Activated CD4-positive, alpha-beta T cell treated with anti-CD3 and anti-CD28 coated beads for 24 hours (primary cell): ENCODE measurements at regions not wholly inside any gene's neighbourhood (a gene's known extent, or its start where the extent isn't known, plus 50 kb on each side); places are given as distances from the start of the nearest gene placed in this dataset.

Source experiments
- DNase-seq, 2 donors: peaks; one replicate each; pipeline ENCODE4 v3.0.0-alpha.2; 2020; ENCODE audit warnings: low read depth in 2 of 2

DNA sequence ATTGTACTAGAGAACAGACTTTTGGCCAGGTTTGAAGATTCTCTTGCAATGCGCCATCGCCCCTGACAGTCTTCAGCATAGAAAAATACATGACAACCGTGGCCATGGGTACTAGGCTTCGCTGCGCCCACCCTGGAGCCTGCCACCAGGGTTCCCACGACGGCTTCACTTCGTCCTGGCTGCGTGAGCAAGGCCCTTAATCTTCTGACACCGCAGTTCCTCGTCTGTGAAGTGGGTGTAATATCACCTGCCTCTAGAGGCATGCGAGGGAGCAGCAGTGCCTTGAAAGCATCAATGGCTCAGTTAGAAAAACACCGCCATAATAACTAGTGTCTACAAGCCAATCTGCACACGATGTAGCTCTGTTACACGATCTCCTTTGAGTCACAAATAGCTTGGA is 175.2 kb upstream of the HS6ST1 start:
- DNase-seq = no peak

DNA sequence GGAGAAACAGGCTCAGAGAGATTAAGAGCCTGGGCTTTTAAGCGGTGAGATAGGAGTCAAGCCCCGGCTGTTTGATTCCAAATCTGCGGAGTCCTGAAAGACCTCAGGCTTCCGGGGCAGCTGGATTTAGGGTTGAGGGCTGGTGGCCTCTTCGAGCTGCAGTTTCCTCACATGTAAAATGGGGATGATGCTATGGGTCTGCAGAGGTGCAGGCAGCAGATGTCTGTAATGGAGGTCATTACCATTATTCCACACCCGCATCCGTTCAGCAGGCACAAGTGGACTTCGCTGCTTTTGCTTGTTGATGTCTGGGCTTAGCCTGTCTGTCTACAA is 175.6 kb upstream of the HS6ST1 start:
- no peak for DNase-seq

DNA sequence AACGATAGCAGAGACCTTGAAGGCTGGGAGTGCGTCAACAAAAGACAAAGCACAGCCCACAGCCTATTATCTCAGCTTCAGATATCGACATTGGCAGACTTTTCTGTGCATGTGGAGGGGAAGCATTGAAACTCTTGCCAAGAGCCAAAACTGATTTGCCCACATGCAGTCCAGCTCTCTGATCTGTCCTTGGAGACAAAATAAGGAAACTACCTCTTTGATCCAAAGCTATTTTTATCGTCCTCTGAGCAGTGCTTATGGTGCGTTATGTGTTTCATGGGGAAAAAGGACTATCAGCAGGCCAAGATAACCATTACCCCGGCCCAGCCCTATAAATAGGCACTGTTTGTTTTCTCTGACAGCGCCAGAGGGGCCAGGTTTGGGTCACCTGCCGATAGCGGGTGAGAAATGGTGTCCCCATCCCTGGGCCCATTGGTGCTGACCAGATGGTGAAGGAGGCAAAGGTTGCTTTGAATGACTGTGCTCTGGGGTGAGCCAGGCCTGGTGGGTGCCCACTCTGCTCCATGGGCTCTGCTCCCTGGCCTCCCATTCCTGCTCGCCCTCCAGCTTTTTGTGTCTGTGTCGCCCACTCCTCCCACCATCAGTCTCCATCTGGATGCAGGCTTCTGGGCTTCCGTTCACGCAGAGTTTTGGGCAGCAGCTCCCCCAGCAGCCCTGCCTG is 176.1 kb upstream of the HS6ST1 start:
- DNase-seq = no peak

DNA sequence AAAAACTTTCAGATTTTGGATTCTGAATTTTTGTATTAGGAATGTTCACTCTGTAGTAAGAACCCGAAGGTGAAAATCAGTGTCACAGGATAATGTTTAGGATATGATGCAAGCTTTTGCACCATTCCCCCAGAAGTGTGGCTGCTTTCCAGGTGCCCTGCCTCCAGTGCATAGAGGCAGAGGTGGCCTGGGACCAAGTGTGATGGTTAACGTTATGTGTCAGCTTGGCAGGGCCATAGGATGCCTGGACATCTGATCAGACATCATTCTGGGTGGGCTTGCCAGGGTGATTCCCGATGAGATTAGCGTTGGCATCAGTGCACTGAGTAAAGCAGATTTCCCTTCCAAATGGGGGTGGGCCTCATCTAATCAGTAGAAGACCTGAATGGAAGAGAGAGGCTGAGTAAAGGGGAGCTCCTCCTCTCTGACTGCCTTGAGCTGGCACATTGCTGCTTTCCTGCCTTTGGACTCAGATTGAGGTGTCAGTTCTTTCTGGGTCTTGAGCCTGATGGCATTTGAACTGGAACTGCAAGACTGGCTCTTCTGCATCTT is 177.4 kb upstream of the HS6ST1 start:
- DNase-seq = no peak

DNA sequence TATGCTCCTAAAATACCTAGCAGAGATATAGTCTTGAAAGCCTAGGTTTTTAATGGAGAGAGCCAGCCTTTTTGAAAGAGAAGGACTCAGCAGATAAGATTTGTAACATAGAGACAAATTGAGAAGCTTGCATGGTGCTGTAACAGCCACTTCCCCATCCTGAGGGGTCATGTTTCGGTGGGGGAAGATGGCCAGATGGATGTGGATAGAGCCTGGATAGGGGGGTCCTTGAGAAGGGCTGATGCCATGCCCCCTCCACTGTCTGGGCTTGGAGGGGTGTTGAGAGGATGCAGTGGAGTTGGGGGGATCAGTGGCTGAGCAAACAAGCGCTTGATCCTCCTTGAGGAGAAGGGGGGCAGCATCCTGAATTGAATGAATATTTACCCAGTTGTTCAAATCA is 178.0 kb upstream of the HS6ST1 start:
- DNase-seq = no peak

DNA sequence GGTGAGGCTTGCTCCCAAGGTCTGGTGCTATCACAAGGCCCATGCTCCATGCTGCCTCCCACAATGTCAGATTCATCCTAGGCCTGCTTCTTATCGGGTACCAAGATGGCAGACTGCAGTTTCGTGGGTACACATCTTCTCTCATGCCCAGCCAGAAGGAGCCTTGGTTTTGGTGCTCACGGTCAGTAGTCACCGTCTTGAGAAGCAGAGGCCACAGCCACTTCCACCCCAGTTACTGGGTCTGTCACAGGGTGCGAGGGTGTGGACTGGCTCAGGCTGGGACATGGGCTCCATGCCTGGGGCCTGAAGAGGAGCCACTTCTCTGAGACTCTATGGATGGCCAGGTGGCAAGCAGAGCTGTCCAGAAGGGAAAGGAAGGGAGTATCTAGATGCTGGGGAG is 178.8 kb upstream of the HS6ST1 start:
- DNase-seq = no peak

DNA sequence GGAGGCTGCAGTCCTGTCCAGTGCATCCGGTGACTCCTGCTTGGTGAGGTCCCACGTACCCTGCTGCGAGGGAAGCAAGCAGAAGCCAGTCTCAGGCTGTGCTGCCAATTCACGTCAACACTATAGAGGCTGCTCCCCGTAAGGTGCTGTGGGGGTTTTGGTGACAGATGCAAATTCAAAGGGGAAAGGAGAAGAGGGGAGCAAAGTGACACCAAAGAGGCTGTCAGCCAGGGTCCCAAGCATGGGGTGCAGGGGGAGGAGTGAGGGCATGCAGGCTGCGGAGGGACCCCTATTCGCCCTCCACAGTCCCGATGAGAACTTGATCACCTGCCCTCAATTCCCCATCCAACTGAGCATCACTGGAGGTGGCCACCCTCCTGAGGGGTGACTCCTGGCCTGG is 179.4 kb upstream of the HS6ST1 start:
- DNase-seq = no peak

DNA sequence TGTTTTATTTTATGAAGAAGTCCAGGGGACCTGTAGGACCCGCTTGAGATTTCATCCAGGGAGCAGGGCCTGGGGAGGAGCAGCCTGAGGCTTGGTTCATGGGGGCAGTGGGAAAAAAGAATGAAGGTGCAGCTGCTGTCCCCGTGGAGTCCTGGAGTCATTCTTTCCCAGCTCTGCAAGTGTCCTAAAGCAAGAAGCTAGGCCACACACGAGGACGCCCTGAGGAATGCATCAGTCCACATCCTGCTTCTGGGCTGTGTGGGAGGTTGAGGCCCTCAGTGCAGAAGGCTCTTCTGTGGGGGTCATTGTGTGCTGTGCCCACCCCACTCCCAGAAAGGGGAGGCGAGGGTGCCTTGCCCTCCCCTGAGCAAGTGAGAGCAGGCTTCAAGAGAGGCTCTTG is 179.9 kb upstream of the HS6ST1 start:
- DNase-seq = no peak

DNA sequence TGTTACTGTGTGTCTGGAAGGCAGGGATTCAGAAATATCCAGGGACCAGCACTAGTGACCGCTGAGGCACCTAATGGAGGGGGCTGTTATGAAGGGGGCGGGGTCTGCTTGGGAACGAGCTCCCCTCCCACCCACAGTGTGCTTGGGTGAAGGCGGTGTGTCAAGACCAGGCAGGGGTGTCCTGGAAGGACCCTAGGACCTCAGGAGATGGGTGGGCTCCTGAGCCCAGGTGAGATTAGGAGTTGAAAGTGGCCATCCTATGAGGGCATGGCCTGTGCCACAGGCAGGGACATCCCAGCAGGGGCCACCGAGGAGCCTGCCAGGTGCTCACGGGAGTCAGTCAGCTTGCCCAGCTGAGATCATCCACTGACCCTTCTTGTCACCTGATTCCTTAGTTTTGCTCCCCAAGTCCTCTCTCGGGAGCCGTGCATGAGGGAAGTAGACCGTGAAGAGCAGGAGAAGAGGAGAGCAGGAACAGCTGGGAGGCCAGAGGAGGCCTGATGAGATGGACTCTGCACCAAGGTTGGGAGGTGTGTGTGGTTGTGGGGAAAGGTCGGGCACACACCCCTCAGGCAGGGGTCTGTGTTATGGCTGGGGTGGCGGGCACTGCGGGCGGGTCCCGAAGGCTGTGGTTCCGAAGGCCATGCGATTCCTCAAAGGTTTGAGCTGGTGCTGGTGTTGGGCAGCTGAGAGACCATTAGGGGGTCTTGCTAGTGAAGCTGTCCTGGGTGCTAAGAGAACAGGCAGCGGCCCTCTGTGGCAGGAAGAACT is 180.9 kb upstream of the HS6ST1 start:
- no peak for DNase-seq

DNA sequence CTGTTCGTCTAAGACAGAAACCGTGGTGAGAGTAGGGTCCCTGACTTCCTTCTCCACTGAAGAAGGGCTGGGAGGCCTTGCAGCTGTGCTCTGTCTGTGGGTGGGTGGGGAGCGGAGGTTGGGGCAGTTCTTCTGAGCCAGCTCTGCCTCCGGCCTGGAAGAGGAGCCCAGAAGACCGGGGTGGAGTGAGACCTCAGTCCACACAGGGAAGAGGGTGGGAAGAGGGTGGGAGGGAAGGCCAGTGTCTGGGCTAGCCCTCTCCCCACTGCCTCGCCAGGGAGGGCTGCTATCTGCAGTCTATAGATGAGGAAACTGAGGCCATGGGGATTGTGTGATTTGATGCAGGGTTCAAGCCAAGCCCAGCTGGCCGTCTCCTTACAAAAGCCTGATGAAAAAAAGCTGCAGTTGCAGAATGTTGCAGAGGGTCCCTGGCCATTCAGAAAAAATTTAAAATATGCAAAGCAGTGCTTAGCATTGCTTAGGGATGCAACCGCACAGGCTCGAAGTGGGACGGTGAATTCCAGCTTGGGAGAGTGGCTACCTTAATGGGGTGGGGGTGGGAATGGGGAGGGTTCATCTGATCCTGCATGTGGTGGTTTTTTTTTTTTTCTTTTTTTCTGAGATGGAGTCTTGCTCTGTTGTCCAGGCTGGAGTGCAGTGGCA is 181.6 kb upstream of the HS6ST1 start:
- no peak for DNase-seq

DNA sequence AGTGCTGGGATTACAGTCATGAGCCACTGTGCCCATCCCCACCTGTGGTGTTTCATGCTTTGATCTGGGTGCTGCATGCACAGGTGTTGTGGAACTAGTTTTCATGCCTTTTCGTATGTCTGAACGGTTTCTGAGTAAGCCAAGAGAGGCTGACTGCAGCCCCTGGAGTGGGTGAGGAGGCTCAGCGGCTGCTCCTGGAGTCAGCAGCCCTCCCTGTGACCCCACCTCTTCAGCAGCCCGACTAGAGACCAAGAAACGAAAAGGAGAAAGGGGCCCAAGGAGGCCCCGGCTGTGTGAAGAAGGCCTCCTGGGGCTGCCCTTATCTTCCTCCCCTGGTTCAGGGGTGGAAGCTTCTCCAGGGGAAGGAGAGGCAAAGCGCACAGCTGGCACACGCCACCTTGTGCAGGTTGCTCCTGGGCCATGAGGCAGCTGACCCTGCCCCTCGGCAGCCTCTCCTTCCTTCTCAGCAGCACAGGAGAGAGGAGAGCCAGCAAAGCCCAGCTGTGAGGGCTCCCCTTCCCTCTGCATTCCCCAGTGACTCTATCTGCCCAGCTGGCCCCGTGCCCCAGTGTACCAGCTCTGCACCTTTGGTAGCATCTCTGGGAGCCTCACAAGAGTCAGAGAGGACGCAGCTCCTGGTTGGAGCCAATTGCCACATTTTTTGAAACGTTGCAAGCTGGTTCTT is 182.5 kb upstream of the HS6ST1 start:
- no peak for DNase-seq

DNA sequence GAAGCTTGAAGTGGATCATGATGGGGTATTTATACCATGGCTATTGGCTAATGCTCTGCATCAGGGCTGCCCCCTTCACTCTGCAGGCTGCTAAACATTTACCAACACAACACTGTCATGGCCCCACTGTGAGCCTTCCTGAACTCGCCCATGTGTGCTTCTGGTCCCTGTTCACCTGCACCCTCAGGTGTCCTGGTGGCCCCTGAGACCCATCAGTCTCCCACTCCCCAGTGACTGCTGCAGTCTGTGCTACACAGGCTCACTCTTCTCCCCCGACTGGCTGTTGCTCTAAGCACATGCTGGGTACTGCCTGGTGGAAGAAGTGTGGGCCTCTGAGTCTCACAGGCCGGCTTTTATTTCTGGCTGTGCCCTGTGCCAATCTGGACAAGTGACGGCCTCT is 183.0 kb upstream of the HS6ST1 start:
- DNase-seq = no peak

DNA sequence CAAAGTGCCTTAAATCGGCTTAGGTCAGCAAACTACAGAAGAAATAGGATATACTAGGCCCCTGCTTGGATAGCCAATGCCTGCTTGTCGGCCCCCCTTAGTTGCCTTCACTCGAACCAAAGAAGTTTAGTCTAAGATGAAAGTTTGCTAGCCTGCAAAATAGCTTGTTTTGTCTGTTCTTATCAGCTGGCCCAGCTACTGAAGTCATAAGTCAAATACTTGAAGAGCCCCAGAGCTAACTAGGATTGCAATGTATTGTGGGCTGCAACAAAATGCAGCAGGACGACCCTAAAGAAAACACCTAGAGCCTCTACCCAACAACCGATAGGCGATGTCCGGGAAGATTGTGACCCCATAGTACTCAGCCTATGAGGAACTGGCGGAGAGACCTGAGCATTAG is 183.5 kb upstream of the HS6ST1 start:
- no peak for DNase-seq

DNA sequence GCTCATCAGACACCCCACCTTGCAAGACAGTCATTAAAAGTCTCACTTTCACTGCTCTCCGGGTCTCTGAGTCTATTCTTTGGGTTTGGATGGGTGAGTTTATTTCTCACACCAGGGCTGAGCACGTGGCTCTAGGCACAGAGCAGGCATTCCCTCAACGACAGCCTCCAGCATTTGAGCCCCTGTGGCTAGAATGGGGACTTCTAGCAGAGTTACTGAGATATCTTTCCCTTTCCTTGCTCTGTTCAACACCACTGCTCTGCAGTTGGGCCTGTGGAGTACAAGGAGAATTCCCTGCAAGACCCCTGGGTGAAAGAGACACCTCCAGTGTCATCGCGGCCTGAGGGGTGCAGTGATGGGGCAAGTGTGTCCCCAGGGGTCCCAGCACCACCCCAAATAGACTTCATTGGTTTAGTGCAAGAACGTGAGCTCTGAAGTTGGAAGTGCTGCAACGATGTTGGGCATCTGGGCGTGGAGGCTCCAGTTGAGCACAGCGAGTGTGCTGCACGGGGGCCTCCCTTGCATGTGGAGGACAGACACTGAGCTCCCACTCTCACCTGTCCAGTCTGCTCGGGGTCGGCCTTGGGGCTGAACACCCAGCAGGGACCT is 184.1 kb upstream of the HS6ST1 start:
- no peak for DNase-seq

DNA sequence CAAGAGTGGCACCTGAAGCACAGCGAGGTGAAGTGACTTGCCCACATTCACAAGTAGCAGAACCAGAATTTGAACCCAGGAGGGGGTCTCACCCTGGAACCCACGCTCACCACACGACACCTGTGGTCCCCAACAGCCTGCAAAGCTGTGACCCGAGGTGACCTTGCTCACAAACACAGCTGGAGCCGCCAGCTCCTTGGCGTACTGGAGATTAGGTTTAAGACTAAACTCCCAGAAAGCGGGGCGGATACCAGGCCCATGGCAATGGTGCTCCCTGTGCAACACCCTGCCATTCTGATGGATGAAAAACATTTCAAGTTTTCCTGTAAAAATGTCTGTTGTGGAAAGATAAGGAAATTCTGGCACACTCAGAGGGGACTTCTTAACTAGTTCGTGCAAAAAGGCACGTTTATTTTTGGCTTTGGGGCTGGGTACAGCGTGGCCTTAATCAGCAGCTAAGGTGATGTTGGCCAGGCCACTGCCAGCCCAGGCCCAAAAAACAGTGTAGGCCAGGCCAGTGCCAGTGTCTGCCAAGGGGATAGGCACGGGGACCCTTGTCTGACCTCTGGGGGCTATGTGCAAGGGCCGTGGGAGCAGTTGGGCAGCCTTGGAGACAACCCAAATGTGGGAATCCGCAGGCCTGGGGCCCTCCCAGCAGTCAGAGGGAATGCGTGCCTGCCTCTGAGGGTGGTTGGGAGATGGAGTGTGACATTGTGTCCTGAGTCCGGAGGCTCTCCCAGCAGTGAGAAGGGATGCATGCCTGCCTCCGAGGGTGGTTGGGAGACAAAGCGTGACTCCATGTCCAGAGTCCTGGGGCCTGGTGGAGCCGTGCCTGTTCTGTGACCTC is 185.0 kb upstream of the HS6ST1 start:
- no peak for DNase-seq

DNA sequence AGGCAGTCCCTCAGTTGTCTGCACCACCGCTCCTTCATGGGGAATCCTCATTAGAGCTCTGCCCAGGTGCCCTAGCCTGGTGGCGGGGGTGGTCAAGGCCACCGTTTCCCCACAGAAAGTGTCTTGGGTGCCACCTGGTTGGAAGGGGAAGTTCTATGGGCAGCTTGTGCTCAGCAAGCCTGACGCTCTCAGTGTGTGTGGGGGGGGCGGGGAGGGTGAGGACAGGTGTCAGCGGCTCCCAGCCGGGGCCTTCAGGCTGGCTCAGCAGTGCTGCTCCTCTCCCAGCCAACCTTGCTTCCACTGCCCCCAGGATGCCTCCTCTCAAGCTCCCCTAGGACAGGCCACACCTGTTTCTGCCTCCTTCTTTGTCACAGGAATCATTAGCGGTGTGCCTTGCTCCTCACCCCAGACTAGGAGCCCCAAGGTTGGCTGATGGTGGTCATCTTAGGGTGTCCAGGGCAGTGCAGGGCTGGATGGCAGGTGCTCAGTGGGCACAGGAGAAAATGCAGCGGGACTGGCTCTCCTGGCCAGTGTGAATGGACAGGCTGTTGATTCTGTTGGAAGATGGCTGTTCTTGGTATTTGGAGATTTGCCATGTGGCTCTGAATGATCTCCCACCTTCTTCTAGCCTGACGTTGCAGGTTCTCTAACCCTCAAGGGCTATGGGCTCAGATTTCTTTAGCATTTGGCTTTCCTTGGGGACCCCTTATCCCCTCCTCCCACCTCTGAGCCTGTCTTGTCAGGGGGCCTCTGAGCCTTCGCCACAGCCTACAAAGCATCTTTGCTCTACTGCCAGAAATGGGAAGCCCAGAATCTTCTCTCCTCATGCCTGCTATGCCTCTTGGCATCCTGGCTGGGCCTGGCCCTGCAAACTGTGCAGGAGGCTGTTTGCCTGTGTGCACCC is 185.8 kb upstream of the HS6ST1 start:
- DNase-seq = no peak

DNA sequence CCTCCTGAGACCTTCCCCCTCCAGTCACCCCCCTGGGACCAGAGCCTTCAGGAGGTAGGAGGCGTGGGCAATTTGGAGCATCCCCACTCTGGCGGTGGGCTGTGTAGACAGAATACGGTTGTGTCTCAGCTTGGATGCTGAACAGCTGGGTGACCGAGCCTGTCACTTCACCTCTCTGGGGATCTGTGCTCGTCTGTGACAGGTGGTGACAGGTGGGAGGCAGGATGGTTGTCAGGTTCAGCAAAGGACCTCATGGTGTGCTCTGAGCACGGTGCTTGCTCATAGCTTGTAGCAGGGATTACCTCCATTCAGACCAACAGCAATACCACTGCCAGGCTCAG is 186.5 kb upstream of the HS6ST1 start:
- DNase-seq = no peak

DNA sequence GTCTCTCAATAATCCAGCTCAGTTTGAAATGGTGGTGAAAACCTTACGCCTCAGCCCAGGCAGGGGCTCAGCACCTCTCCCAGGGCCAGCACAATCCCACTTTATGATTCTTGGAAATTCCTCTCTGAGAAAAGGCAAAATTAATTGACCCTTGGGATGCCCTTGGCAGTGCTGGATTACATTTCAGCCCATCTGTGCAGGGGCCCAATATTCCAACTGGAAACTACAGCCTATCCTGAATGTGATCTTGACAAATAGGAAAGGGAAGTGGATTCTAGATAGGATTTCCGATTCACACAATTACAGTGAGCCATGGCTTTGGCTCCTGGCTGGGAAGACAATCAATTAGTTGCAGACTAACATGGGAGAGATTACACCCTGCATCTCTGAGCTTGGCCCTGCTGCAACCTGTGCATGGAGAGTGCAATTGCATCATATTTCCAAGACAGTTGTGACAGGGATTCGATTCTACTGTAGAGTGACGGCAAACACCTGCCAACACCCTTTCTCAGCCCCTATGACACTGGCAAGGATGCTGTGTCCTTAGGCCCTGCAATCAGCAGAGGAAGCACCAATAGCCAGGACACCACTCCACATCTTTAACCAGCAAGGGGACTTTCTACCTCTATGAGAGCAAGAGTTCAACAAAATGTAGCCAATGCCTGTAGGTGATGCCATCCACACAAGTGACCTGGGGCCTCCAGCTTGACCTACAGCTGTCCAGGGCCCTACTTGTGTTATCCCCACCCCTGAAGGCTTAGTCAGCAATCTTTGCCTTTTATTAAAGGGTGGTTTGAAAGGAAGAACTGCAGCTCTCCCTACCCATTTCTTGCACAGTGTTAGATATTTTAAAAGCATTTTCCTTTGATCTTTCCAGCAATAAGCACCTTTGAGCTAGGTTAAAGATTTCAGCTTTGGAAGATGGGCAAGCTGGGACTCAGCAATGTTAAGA is 187.2 kb upstream of the HS6ST1 start:
- no peak for DNase-seq

DNA sequence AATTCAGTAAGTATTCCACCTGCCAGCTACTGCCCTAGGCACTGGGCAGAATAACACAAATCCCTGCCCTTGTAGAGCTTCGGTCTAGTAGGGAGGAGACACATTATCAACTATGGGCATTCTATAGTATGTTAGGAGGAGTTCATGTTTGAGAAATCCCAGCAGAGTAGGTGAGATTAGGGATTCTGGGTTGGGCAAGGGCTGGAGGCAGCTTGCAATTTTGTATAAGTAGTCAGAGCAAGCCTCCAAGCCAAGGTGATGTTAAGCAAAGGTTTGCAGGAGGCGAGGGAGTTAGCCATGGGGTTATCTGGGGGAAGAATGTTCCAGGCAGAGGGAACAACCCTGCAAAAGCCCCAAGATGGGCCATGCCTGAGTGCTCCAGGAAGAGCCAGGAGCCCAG is 187.9 kb upstream of the HS6ST1 start:
- DNase-seq = no peak
